HG02610 (cell line): ENCODE measurements at regions not wholly inside any gene's neighbourhood (a gene's known extent, or its start where the extent isn't known, plus 50 kb on each side); places are given as distances from the start of the nearest gene placed in this dataset.

Experiments used
- ATAC-seq: cut with Tn5 transposase; IDR thresholded peaks from one replicate; pipeline ENCODE4 v1.9.1; 2021; ENCODE audit warnings: mild to moderate bottlenecking, moderate library complexity; ENCODE audit not compliant: unreplicated experiment

DNA sequence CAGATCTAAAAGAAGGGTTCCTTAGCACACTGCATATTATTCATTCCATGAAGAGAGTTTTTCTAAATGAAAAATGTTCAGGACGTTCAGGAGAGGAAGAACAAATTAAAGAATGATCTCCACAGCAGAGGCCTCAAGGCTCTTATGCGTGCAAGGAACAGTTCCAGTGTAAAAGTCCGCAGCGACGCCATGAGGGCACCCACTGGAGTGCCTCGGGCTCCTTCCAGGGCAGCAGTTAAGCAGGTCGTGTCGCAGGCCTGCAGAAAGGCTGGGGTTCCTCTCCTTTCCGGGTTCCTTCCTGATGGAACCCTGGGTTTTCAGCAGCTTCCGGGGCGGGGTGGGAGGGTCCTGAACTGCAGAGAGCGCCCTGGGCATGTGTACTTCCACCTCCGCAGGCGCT, 87.1 kb upstream of the SELENOP start:
- ATAC-seq = no peak

DNA sequence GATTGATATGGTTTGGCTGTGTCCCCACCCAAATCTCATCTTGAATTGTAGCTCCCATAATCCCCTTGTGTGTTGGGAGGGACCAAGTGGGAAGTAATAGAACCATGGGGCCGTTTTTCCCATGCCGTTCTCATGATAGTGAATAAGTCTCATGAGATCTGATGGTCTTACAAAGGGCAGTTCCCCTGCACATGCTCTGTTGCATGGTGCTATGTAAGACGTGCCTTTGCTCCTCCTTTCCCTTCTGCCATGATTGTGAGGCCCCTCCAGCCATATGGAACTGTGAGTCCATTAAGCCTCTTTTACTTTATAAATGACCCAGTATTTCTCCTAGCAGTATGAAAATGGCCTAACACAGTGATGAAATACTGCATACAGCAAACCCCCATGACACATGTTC, 84.8 kb upstream of the SELENOP start:
- no peak for ATAC-seq

DNA sequence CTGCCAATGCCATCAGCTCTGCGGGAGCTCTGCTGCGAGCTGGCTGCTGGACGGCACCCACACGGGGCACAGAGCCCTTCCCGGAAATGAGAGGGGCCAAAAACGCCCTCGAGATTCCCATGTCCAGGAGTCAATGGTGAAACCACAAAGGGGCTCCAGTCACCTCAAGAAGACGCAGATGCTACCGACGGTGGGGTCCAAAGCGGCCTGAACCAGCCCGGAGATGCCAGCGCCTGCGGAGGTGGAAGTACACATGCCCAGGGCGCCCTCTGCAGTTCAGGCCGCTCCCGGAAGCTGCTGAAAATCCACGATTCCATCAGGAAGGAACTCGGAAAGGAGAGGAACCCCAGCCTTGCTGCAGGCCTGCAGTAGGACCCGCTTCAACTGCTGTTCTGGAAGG, 82.4 kb upstream of the SELENOP start:
- no peak for ATAC-seq

DNA sequence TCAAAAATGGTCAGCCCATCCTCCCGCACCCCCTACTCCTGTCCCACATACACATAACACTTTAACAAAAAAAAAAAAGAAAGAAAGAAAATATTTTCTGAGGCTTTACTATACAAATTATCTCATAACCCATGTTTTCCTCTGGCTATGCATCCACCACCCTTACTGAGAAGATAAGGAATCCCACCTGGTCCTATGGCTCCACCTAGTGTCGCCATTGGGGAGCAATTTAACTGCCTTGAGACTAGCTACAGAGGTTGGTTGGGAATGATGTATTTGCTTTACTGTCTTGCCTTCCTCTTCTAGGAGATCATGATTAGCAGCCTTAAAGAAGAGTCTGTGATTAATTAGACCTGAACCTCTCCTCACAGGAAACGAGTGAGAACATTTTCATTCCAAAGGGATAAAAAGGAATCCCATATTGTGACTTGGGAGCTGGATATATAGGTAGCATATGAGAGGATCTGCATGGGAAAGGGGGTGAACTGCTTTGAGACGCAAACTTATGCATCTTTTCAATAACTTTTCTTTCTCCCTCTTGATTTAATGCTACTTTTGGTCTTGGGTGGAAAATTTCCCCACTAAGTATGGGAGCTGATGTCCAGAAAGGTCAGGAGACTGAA, 77.7 kb upstream of the SELENOP start:
- peak; percentile 95 for ATAC-seq

DNA sequence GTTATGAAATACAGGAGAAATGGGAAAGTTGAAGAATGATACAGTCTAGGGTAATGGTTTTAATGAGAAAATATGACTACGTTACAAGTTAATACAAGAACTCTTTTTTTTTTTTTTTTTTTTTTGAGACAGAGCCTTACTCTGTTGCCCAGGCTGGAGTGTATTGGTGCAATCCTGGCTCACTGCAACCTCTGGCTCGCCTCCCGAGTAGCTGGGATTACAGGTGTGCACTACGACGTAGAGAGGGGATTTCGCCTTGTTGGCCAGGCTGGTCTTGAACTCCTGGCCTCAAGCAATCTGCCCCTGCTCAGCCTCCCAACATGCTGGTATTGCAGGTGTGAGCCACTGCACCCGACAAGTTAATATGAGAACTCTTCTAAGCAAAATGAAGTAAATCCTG, 77.1 kb upstream of the SELENOP start:
- no peak for ATAC-seq

DNA sequence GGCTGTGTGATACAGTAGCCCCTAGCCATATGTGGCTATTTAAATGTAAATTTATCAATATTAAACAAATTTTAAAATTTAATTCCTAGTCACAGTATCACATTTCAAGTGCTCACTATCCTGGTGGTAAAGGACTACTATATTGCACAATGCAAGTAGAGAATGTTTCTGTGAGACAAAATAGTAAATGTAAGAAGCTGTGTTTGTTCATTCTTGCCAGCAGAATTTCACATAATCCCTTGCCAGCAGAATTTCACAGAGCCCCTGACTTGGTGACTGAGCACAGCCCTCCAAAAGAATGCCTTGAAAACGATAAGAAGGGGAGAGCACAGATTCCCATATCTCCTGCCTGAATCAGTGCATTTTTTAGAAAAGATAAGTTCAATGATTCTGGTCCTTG, 75.9 kb upstream of the SELENOP start:
- ATAC-seq = no peak

DNA sequence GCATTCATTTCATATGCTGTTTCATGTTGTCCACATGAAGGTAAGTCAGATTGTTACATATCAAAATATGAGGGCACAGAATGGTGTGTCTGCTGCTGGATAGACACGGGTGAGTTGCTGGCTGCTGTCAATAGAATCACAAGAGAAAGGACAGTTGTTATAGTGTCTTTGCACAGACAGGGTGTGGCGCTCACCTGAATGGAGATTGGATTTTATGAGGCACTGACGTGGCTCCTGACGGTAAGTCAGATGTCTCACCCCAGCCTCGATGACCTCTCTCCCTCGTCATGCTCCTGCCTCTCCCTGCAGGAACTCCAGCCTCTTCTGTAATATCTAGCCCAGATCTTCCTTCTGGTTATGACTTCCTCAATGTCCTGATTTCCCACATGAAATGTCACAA, 75.4 kb upstream of the SELENOP start:
- ATAC-seq = no peak

DNA sequence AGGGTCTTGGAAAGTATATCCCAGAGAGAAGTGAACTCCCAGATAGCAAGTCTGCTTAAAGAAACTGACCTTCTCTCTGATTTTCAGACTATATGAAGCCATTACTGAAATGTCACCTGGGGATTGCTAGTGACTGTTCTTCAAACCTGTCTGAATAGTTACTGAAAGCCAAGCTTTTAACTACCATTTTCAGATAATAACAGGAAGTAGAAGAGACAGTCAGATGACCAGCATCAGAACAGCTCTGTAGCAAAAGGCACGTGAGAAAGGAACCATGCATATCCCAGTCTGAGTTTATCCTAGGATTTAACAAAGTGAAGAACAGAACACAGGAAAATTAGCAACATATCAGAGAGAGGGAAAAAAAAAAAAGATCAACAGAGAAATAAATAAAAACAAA, 74.9 kb upstream of the SELENOP start:
- ATAC-seq = no peak

DNA sequence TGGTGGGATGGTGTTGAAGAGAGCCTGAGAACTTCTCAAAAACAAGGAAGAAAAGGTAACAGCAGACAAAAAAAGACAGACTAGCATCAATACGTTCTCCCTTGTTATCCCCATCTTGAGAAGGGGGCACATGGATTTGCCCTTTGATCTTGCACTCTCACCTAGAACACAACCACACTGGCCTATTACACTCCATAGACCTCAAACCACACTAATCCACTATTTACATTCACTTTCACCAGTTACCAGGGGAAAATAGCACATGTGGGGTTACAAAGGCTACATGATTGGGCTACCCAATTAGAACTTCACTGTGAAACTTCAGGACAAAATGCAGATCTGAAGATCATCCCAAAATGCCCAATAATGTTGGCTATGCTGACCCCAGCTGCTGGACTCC, 72.6 kb upstream of the SELENOP start:
- no peak for ATAC-seq

DNA sequence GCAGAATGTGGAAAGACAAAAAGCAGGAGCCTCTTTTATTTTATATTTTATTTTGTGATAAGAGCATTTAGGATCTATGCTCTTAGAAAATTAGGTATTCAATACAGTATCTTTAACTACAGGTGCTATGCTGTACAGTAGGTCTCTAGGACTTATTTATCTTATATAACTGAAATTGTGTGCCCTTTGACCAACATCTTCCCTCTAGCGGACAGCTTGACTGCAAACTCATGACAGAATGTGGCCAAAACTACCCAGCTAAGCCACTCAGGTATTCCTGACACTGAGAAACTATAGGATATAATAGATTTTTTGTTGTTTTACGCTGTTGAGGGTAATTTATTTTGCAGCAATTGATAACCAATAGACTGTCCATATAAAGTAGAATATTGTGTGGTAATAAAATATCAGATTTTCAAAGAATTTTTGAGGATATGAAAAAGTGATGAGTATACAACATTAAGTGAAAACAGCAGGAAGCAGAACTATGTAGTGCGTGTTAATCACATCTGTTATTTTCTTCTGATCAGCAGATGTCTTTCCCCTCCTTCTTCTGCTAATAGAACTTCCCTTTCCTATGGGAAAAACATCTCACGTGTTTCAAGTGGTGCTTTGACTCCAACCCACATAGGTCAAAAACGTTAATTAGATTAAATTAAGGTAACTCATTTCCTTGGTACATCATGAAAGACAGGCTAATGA, 69.9 kb upstream of the SELENOP start:
- ATAC-seq = no peak

DNA sequence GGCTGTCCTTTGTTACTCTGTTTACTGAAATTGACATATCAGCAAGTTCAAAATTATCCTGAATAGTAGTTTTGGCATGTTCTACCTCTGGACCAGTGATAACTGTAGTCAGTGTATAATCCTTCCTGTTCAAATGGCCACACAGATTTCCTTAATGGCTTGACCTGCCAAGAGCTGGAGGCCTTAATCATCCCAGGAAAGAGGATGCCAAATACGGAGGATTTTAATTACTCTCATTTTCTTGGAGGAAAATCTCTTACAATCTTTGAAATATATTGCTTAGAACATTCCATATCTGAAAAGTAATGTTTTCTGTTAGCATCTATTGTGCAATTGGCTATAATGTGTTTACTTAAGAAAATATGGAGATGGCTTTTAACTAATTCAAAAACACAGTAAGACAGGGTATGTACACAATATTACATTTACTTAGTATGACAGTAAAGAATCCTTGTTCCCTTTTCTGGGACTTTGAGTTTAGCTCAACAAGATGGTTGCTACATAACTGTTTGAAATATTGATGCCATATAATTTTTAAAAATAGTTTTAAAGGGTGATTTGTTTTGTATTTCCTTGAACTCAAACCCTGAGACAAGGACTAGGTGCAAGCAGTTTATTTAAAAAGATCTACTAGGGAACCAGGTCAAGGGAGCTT, 68.9 kb upstream of the SELENOP start:
- no peak for ATAC-seq

DNA sequence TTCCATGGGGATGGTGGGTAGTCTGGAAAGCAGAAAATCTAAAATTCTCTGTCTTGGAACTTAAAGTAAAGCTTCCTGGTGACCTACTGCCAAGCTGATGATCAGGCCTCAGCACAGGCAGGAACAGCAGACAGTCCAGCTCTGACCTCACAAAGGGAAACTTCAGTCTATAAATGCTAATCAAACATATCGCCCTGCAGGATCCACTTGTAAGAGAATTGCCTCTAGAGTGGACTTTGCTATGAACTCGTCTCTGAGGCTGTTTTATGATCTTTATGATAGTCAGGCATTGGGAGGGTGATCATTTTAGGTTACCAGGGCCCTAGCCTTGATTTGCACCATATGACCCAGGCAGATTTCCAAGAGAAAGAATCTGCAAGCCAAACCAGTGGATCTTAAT, 67.6 kb upstream of the SELENOP start:
- ATAC-seq = no peak

DNA sequence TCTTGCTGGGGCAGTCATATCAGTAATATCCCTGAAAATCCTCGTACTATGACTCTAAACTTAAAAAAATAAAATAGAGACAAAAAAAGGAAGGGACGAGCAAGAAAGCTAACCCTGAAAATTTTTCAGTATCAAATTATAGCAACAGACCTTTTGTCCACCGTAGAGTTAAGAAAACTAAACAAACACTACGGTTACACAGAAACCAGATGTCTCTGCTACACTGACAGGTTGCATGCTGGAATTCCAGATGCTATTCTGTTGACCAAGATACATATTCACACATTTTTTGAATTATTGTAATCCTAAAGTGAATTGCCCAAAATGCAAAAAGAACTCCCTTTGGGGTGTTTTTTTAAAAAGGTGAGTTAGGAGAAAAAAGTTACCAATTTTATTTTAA, 66.9 kb upstream of the SELENOP start:
- ATAC-seq = no peak

DNA sequence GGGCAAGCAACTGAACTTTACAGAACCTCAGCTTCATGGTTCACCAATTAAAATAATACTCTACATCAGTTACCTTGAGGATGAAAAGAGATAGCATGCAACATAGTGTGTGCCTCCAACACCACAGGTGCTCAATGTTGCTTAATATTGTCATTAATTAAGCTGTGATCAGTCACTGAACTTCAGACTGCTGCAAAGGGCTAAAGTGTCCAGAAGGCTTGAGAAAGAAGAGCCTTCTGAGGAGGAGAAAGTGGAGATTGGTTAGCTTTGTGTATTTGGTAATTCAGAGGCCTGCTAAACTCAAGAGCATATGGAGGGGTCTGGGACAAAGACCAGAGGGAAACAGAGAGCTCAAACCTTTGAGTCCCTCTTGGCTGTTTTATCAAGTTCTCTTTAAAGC, 66.3 kb upstream of the SELENOP start:
- ATAC-seq = no peak

DNA sequence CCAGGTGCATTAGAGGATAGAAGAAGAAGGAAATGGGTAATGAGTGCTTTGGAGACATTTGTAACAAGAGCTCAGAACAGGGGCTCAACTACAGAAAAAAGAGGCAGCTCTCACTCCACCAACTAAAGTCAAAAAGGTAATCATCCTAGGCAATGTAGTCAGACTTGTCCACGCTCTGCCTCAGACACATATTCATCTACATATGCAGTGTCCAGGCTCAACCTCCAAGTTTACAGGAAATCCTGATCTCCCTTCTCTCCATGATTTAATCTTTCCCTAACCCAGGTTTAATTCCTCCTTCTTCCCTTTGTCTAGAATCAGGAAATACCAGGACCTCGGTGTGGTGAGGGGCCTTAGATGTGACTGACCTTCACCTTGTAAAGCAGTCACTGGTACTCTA, 65.7 kb upstream of the SELENOP start:
- ATAC-seq = no peak

DNA sequence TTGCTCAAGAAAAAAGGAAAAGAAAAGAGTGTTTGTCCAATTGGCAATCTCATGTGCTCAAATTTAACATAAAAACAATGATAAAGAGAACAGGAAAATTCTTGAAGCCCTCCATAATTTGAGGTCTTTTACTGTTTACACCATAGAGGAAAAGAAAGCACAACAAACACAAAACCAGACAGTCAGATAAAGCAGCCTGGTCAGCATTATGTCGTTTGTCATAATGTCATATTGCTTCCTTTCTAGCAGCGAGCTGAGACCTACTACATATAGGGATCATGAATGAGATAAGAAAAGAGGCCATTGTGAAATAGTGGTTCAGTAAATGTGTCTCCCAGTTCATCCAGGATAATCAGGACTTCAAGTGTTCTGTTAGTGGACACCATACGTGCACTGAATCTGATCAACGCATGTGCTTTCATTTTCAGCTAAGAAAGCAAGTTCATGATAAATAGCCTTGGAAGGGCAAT, 64.7 kb upstream of the SELENOP start:
- no peak for ATAC-seq

DNA sequence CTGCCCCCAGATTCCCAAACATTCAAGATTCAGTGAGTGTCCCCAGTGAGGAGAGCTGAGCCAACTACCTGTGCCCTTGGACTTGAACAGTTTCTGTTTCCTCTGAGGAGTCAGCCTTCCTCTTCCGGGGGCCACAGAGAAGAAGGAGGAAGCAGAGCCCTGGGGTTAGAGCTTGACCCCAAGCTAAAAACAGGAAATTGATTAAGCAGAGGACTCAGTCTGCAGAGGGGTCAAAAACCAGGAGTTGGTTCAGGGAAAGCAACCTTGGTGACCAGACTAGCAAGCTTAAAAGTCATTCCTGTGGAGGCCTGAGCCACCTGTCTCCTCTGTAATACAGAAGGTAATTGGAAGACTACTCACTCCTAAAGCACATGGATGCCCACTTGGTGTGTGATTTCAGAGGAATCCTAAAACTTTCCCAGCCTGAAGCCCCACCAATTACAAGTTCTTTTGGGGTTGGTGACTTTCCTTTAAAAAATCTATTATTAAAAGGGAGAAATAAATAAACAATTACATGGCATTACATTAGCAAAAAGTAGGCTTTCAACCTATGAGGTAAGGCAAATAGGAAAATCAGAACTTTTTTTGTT, 64.2 kb upstream of the SELENOP start:
- ATAC-seq = no peak

DNA sequence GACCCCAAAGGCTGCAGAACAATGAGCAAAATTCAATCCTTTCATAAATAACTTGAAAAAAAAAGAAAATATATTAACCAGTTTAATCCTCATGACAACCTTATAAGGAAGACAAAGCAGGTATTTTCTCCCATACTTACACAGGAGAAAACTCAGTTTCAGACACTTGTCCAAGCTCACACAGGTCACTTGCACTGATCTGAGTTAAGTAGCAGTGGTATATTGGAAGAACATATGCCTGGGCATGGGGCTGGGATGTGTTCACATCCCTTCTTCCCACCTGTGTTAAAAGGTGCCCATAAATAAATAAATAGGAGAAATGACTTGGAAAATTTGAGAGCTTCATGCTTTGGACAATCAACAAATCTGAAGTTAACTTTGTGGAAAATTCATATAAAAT, 63.5 kb upstream of the SELENOP start:
- no peak for ATAC-seq

DNA sequence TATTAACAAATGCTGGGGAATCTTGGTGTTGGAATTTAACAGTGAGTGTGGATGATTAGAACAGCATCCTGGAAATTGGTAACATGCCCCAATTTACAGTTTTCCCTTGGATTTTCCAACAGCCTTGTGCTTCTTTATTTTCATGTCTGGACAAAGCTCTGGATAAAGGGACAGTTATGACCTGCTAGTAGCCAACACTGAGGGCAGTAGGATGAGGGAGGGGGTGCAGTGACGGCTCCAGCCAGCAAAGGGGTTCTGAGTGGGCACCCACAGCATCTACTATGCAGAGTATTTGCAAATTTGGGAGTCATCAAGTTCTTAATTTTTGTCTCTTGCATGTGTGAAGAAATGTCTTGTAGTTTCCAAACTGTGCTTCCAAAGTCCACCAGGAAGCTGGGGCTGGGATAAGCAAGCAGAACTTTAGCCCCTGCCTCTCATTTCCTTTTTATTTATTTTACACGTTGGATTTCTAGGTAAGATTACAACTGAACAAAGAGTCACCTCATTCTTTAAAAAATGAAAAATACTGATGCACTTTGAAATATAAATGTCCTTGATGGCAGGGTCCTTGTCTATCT, 63.0 kb upstream of the SELENOP start:
- ATAC-seq = no peak

DNA sequence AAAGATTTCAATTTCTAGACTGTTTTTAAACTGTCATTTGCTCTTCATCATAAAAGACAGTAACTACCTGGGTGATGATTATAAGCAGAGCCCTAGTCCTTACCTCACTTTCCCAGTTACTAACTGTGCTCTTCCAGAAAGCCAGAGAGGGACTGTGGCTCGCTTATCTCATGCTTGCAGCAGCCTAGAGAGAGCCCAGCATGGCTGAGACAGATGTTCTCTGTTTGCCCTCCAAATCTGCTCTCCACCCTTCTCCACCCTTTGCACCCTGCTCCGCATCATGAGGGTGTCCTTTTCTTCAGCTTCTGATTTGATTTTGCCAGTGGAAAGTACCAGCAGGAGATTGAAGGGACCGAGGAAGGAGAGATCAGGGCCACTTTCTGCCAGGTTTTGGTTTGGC, 61.2 kb upstream of the SELENOP start:
- ATAC-seq = no peak

DNA sequence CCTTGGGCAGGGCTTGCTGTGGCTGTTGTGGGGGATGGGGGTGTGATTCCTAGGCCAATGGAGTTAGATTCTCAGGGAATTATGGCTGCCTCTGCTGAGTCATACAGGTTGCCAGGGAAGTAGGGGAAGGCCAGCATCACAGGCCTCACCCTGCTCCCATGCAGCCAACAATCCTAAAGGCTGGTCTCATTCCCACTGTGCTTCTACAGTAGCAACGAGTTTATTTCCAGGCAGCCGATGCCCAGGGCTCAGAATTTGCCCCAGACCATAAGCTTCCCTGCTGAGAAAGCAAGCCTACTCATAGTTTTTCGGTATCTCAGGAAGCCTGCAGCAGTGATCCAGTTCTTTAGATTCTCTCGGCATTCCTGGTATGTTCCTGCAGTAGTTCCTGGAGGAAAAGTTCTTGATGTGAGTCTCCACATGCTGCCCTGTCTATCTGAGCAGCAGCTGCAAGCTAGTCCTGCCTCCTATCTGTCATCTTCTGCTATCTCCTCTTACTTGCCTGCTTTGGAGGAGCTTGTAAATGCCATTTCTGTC, 59.3 kb upstream of the SELENOP start:
- ATAC-seq = no peak
